WTC11 (cell line): ENCODE measurements at regions not wholly inside any gene's neighbourhood (a gene's known extent, or its start where the extent isn't known, plus 50 kb on each side); places are given as distances from the start of the nearest gene placed in this dataset.

ENCODE experiments used
- ATAC-seq: fragments of 200-7000 bp; cut with Tn5 transposase; 2 replicates; pipeline ENCODE4 v1.10.0; 2021; ENCODE audit warnings: mild to moderate bottlenecking, moderate library complexity
- CTCF ChIA-PET: fragments of 300-600 bp; sonication (Branson Sonifier 250); formaldehyde crosslinking; loops from one replicate; lab custom pipeline; 2021; ENCODE audit warnings: antibody characterized with exemption; lab: Charles Lee
- POLR2A ChIA-PET: fragments of 350-600 bp; sonication (Branson Sonifier 250); formaldehyde crosslinking; loops from one replicate; lab custom pipeline; 2021; ENCODE audit warnings: antibody characterized with exemption; lab: Charles Lee
- DNase-seq: peaks from one replicate; pipeline ENCODE4 v3.0.0; 2021; ENCODE audit warnings: low spot score
- H3K27ac Mint-ChIP-seq: 2 replicates; pipeline ENCODE4 v1.8.0; 2021; ENCODE audit warnings: mixed read lengths
- H3K27me3 Mint-ChIP-seq: 2 replicates; pipeline ENCODE4 v1.8.0; 2021; ENCODE audit warnings: low read depth, mild to moderate bottlenecking, moderate library complexity, mixed read lengths
- H3K36me3 Mint-ChIP-seq: 2 replicates; pipeline ENCODE4 v1.8.0; 2021; ENCODE audit warnings: mixed read lengths
- H3K4me1 Mint-ChIP-seq: 2 replicates; pipeline ENCODE4 v1.8.0; 2022; ENCODE audit warnings: mixed read lengths
- H3K4me3 Mint-ChIP-seq: 2 replicates; pipeline ENCODE4 v1.8.0; 2021; ENCODE audit warnings: mild to moderate bottlenecking, moderate library complexity, mixed read lengths
- H3K9me3 Mint-ChIP-seq: 2 replicates; pipeline ENCODE4 v1.8.0; 2021; ENCODE audit warnings: mixed read lengths
- ETV6 ChIP-seq: sonication (generic); formaldehyde crosslinking; IDR thresholded peaks from 2 replicates; pipeline ENCODE4 v1.8.1; 2022; ENCODE audit warnings: mild to moderate bottlenecking, missing genetic modification reagents
- JUN ChIP-seq: sonication (generic); formaldehyde crosslinking; IDR thresholded peaks from 2 replicates; pipeline ENCODE4 v1.8.0; 2023; ENCODE audit warnings: mild to moderate bottlenecking, missing genetic modification reagents
- NFYB ChIP-seq: sonication (generic); formaldehyde crosslinking; conservative IDR thresholded peaks from 2 replicates; pipeline ENCODE4 v1.8.0; 2022; ENCODE audit warnings: low read depth, missing genetic modification reagents
- NR1H2 ChIP-seq: sonication (generic); formaldehyde crosslinking; IDR thresholded peaks from 2 replicates; pipeline ENCODE4 v1.9.0; 2021; ENCODE audit warnings: mild to moderate bottlenecking, moderate library complexity, missing genetic modification reagents
- NR2C2 ChIP-seq: sonication (generic); formaldehyde crosslinking; IDR thresholded peaks from 2 replicates; pipeline ENCODE4 v1.8.0; 2022; ENCODE audit warnings: mild to moderate bottlenecking, missing genetic modification reagents
- NR3C1 ChIP-seq: sonication (generic); formaldehyde crosslinking; conservative IDR thresholded peaks from 2 replicates; pipeline ENCODE4 v1.8.1; 2023; ENCODE audit warnings: low read depth, mild to moderate bottlenecking, missing genetic modification reagents
- PRRX2 ChIP-seq: fragments of 250-450 bp; sonication (Bioruptor Pico); IDR thresholded peaks from 2 replicates; pipeline ENCODE4 v1.8.0; 2021; ENCODE audit warnings: mild to moderate bottlenecking
- SMAD3 ChIP-seq: sonication (generic); formaldehyde crosslinking; IDR thresholded peaks from 2 replicates; pipeline ENCODE4 v1.8.0; 2022; ENCODE audit warnings: missing genetic modification reagents, mild to moderate bottlenecking, borderline replicate concordance
- SMAD4 ChIP-seq: sonication (generic); formaldehyde crosslinking; IDR thresholded peaks from 2 replicates; pipeline ENCODE4 v1.8.0; 2022; ENCODE audit warnings: mild to moderate bottlenecking, missing genetic modification reagents
- SP1 ChIP-seq: sonication (generic); formaldehyde crosslinking; conservative IDR thresholded peaks from 2 replicates; pipeline ENCODE4 v1.8.1; 2022; ENCODE audit warnings: missing genetic modification reagents
- USF1 ChIP-seq: sonication (generic); formaldehyde crosslinking; IDR thresholded peaks from 2 replicates; pipeline ENCODE4 v1.8.0; 2022; ENCODE audit warnings: mild to moderate bottlenecking, missing genetic modification reagents
- USF2 ChIP-seq: sonication (generic); formaldehyde crosslinking; IDR thresholded peaks from 2 replicates; pipeline ENCODE4 v1.8.1; 2023; ENCODE audit warnings: mild to moderate bottlenecking, missing genetic modification reagents, moderate library complexity
- ZBTB21 ChIP-seq: sonication (generic); formaldehyde crosslinking; IDR thresholded peaks from 2 replicates; pipeline ENCODE4 v1.8.1; 2023; ENCODE audit warnings: mild to moderate bottlenecking, missing genetic modification reagents, borderline replicate concordance
- ZNF121 ChIP-seq: sonication (generic); formaldehyde crosslinking; IDR thresholded peaks from 2 replicates; pipeline ENCODE4 v1.8.0; 2023; ENCODE audit warnings: missing genetic modification reagents
- ZNF219 ChIP-seq: sonication (generic); formaldehyde crosslinking; IDR thresholded peaks from 2 replicates; pipeline ENCODE4 v1.8.0; 2023; ENCODE audit warnings: missing genetic modification reagents, mild to moderate bottlenecking, borderline replicate concordance
- ZNF317 ChIP-seq: sonication (generic); formaldehyde crosslinking; IDR thresholded peaks from 2 replicates; pipeline ENCODE4 v1.8.1; 2023; ENCODE audit warnings: low read depth, mild to moderate bottlenecking, moderate library complexity, missing genetic modification reagents, borderline replicate concordance
- ZNF396 ChIP-seq: fragments of 250-450 bp; sonication (Bioruptor Pico); IDR thresholded peaks from 2 replicates; pipeline ENCODE4 v1.8.0; 2021; ENCODE audit warnings: mild to moderate bottlenecking, moderate library complexity, borderline replicate concordance
- TF ChIP-seq, protein P1 (sequence below): sonication (generic); formaldehyde crosslinking; IDR thresholded peaks from 2 replicates; pipeline ENCODE4 v1.8.1; 2022; ENCODE audit warnings: mild to moderate bottlenecking, missing genetic modification reagents, moderate library complexity, borderline replicate concordance
- TF ChIP-seq, protein P2 (sequence below): fragments of 250-450 bp; sonication (Bioruptor Pico); IDR thresholded peaks from 2 replicates; pipeline ENCODE4 v1.9.0; 2021; ENCODE audit warnings: moderate library complexity, mild to moderate bottlenecking, inconsistent platforms, borderline replicate concordance
- TF ChIP-seq, protein P3 (sequence below): fragments of 250-450 bp; sonication (Bioruptor Pico); IDR thresholded peaks from 2 replicates; pipeline ENCODE4 v1.9.0; 2021; ENCODE audit warnings: mild to moderate bottlenecking

GRCh38 chr17:51389875-51390274 lies 129.5 kb downstream of the UTP18 start (continued):
- TF ChIP-seq, protein P1, sequence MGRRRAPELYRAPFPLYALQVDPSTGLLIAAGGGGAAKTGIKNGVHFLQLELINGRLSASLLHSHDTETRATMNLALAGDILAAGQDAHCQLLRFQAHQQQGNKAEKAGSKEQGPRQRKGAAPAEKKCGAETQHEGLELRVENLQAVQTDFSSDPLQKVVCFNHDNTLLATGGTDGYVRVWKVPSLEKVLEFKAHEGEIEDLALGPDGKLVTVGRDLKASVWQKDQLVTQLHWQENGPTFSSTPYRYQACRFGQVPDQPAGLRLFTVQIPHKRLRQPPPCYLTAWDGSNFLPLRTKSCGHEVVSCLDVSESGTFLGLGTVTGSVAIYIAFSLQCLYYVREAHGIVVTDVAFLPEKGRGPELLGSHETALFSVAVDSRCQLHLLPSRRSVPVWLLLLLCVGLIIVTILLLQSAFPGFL (CRISPR knock-in tag) = no peak
- no peak for TF ChIP-seq NR3C1 (CRISPR knock-in tag)
- no peak for TF ChIP-seq USF1 (CRISPR knock-in tag)
- no peak for TF ChIP-seq ZNF317 (CRISPR knock-in tag)

DNA sequence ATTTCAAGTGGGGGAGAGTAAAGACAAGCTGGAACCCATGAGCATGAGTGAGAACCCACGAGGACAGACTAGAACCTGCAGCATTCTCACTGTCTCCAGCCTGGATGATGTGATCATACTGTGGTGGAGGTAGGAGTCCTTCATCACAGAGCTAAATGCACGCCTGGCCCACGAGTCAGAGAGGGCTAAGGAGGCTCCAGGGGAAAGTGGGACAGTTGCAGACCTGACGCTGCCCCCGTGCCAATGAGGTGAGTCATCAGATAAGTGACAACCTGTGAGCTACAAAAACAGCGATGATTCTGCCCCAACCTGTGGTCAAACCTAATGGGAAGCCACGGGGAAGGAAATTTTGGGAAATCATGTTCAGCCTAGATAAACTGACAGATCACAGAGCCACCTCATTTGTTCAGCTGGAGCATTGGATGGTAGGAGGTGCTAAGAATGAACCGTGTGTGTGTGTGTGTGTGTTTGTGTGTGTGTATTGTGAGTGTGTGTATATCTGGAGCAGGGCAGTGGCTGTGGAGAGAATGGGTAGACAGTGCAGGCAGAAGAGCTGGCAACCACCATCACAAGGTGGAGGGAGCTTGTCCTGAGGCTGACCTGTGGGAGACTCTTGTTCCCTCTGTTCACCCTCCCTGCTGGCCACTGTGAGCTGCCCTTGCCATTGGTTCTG lies 131.8 kb downstream of the UTP18 start:
- no peak for ATAC-seq

GRCh38 chr17:51395621-51396020 lies 135.3 kb downstream of the UTP18 start:
- no peak for DNase-seq

More for the DNA sequence above, 131.8 kb downstream of the UTP18 start:
- Mint-ChIP-seq H3K27ac (no peak overlapping the region), H3K4me1 (no peaks in the 10 kb centered on the region), H3K27me3 (no peaks in the 10 kb centered on the region; the same call in 1 of the 2 replicates), H3K4me3 (no peak overlapping the region), H3K9me3 (peaks cover 6% of the 10 kb centered on the region; the same call in 1 of the 2 replicates), H3K36me3 (no peaks in the 10 kb centered on the region)
- ChIA-PET POLR2A (no interaction called here), CTCF (no interaction called here)
- TF ChIP-seq NR3C1 (CRISPR knock-in tag) (no peak), NFYB (CRISPR knock-in tag) (no peak)
- DNase-seq = no peak

More at GRCh38 chr17:51395621-51396020, 135.3 kb downstream of the UTP18 start:
- CTCF ChIA-PET = no interaction called here
- peaks cover 2% of the 10 kb centered on the region; the same call in 1 of the 2 replicates for H3K27me3 Mint-ChIP-seq
- no peak overlapping the region for H3K27ac Mint-ChIP-seq
- ATAC-seq = no peak
- POLR2A ChIA-PET = no interaction called here
- no peaks in the 10 kb centered on the region for H3K36me3 Mint-ChIP-seq
- no peak overlapping the region for H3K4me3 Mint-ChIP-seq
- peaks cover 6% of the 10 kb centered on the region; the same call in 1 of the 2 replicates for H3K9me3 Mint-ChIP-seq
- H3K4me1 Mint-ChIP-seq = no peaks in the 10 kb centered on the region
- no peak for TF ChIP-seq SMAD4 (CRISPR knock-in tag)
- no peak for TF ChIP-seq PRRX2
- TF ChIP-seq ETV6 (CRISPR knock-in tag) = no peak
- TF ChIP-seq ZNF219 = no peak
- TF ChIP-seq JUN = no peak
- TF ChIP-seq USF2 (CRISPR knock-in tag) = no peak
- TF ChIP-seq, protein P2, sequence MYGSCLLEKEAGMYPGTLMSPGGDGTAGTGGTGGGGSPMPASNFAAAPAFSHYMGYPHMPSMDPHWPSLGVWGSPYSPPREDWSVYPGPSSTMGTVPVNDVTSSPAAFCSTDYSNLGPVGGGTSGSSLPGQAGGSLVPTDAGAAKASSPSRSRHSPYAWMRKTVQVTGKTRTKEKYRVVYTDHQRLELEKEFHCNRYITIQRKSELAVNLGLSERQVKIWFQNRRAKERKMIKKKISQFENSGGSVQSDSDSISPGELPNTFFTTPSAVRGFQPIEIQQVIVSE (CRISPR knock-in tag) = no peak
- TF ChIP-seq ZNF121 (CRISPR knock-in tag) = no peak
- no peak for TF ChIP-seq ZNF396 (CRISPR knock-in tag)
- TF ChIP-seq NR2C2 (CRISPR knock-in tag) = no peak
- TF ChIP-seq SP1 (CRISPR knock-in tag) = no peak
- TF ChIP-seq NR1H2 (CRISPR knock-in tag) = no peak
- TF ChIP-seq SMAD3 = no peak
- no peak for TF ChIP-seq ZBTB21 (CRISPR knock-in tag)
- TF ChIP-seq, protein P3, sequence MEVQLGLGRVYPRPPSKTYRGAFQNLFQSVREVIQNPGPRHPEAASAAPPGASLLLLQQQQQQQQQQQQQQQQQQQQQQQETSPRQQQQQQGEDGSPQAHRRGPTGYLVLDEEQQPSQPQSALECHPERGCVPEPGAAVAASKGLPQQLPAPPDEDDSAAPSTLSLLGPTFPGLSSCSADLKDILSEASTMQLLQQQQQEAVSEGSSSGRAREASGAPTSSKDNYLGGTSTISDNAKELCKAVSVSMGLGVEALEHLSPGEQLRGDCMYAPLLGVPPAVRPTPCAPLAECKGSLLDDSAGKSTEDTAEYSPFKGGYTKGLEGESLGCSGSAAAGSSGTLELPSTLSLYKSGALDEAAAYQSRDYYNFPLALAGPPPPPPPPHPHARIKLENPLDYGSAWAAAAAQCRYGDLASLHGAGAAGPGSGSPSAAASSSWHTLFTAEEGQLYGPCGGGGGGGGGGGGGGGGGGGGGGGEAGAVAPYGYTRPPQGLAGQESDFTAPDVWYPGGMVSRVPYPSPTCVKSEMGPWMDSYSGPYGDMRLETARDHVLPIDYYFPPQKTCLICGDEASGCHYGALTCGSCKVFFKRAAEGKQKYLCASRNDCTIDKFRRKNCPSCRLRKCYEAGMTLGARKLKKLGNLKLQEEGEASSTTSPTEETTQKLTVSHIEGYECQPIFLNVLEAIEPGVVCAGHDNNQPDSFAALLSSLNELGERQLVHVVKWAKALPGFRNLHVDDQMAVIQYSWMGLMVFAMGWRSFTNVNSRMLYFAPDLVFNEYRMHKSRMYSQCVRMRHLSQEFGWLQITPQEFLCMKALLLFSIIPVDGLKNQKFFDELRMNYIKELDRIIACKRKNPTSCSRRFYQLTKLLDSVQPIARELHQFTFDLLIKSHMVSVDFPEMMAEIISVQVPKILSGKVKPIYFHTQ (CRISPR knock-in tag) = no peak
- no peak for TF ChIP-seq ZNF317 (CRISPR knock-in tag)
- TF ChIP-seq NR3C1 (CRISPR knock-in tag) = no peak
